HT1080 (cell line): ENCODE measurements at regions not wholly inside any gene's neighbourhood (a gene's known extent, or its start where the extent isn't known, plus 50 kb on each side); places are given as distances from the start of the nearest gene placed in this dataset.

Source experiments
- DNase-seq: peaks from one replicate; pipeline ENCODE4 v3.0.0-alpha.2; 2015; ENCODE audit warnings: low read depth

- no peak for DNase-seq
Measured at GRCh38 chr6:132101535-132101934, 150.4 kb upstream of the CCN2 start.

GRCh38 chr6:132100388-132100990, 149.3 kb upstream of the CCN2 start:
- DNase-seq: no peak

- no peak for DNase-seq
Measured at GRCh38 chr6:132096996-132097395, 145.8 kb upstream of the CCN2 start.

- DNase-seq: no peak
Measured at GRCh38 chr6:132096245-132096644, 145.1 kb upstream of the CCN2 start.

- DNase-seq: no peak
Measured at GRCh38 chr6:132089173-132089572, 138.0 kb upstream of the CCN2 start.

- DNase-seq: no peak
Measured at GRCh38 chr6:132088150-132088549, 137.0 kb upstream of the CCN2 start.

- no peak for DNase-seq
Measured at GRCh38 chr6:132087391-132087790, 136.2 kb upstream of the CCN2 start.

- no peak for DNase-seq
Measured at GRCh38 chr6:132085731-132086130, 134.6 kb upstream of the CCN2 start.

GRCh38 chr6:132084811-132085509, 133.8 kb upstream of the CCN2 start:
- peak; percentile 86 for DNase-seq

- DNase-seq: no peak
Measured at GRCh38 chr6:132082421-132082820, 131.2 kb upstream of the CCN2 start.

GRCh38 chr6:132081338-132081737, 130.2 kb upstream of the CCN2 start:
- DNase-seq: no peak

GRCh38 chr6:132079286-132079685, 128.1 kb upstream of the CCN2 start:
- DNase-seq: no peak

GRCh38 chr6:132076452-132076851, 125.3 kb upstream of the CCN2 start:
- no peak for DNase-seq

- DNase-seq: no peak
Measured at GRCh38 chr6:132072831-132073230, 121.7 kb upstream of the CCN2 start.

- DNase-seq: no peak
Measured at GRCh38 chr6:132072271-132072670, 121.1 kb upstream of the CCN2 start.

GRCh38 chr6:132070356-132070755, 119.2 kb upstream of the CCN2 start:
- DNase-seq: no peak

GRCh38 chr6:132068766-132069165, 117.6 kb upstream of the CCN2 start:
- no peak for DNase-seq

- DNase-seq: no peak
Measured at GRCh38 chr6:132067286-132067685, 116.1 kb upstream of the CCN2 start.

GRCh38 chr6:132065556-132065955, 114.4 kb upstream of the CCN2 start:
- peak; percentile 37 for DNase-seq

GRCh38 chr6:132063738-132064137, 112.6 kb upstream of the CCN2 start:
- DNase-seq: peak; percentile 94

- DNase-seq: no peak
Measured at GRCh38 chr6:132063204-132063603, 112.0 kb upstream of the CCN2 start.

- no peak for DNase-seq
Measured at GRCh38 chr6:132062626-132063025, 111.5 kb upstream of the CCN2 start.

- DNase-seq: no peak
Measured at GRCh38 chr6:132061381-132061780, 110.2 kb upstream of the CCN2 start.
